NCI-H1694 (cell line): ENCODE measurements at regions not wholly inside any gene's neighbourhood (a gene's known extent, or its start where the extent isn't known, plus 50 kb on each side); places are given as distances from the start of the nearest gene placed in this dataset.
"Not testable (repeated sequence)": the region's sequence is repeated elsewhere in the genome, so short reads cannot be mapped to it uniquely, and the experiment has no call there.

Experiments used
- DNase-seq: peaks from one replicate; lab custom pipeline; 2025; lab: John Stamatoyannopoulos, UW

DNA sequence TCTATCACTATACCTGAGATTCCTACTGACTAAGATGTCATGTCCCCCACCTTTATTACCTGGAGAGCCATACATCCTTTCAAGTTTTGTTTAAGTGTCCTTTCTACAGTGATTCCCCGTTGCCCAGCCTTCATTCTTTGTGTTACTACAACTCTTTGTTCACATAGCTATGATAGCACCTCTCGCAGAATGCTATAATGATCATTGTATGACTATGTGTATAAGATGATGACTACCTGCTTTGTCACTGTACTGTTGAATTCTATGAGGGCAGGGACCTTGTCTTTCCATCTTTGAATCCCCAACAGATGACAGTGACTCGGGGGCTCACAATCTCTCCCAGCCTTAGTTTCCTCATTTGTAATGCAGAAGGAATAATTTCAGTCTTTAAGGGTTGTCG is 361.2 kb downstream of the NPR3 start:
- DNase-seq, result no peak

GRCh38 chr5:33072726-33073125 is 361.6 kb downstream of the NPR3 start:
- no peak for DNase-seq

DNA sequence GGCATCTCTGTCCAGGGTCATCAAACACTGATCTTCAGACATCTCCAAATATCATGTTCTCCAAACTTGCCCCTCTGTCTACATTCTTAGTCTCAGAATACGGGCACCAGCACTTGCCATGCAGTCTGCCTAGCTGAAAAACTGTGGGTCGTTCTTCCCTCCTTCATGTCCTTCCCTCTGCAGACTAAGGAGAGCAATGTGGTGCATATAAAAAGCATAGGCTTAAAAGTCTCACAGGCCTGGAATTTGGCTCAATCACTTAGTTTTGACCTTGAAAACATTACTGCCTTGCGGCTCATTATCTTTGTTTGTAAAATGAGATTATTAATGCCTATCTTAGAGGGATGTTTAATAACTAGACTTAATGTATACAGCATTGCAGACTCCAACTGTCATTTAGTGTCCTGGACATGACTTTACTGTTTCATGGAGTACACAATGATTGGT is 362.8 kb downstream of the NPR3 start:
- DNase-seq, result no peak

- DNase-seq, result no peak
Measured at GRCh38 chr5:33074548-33074947, 363.4 kb downstream of the NPR3 start.

- DNase-seq, result no peak
Measured at GRCh38 chr5:33075731-33076130, 364.6 kb downstream of the NPR3 start.

GRCh38 chr5:33079548-33079947 is 361.2 kb upstream of the TARS1 start:
- DNase-seq, result no peak

DNA sequence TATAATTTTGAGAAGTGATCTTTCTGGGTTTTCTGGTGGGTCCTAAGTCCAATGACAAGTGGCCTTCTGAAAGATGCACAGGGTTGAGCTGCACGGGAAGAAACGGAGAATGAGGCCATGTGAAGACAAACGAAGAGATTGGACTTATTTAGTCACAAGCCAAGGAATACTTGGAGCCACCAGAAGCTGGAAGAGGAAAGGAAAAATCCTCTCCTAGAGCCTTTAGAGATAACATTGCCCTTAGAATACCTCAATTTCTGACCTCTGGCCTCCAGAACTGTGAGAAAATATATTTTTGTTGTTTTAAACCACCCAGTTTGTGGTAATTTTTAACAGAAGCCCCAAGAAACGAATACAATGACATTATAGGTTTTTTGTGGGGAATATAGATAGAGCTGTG is 360.5 kb upstream of the TARS1 start:
- no peak for DNase-seq

DNA sequence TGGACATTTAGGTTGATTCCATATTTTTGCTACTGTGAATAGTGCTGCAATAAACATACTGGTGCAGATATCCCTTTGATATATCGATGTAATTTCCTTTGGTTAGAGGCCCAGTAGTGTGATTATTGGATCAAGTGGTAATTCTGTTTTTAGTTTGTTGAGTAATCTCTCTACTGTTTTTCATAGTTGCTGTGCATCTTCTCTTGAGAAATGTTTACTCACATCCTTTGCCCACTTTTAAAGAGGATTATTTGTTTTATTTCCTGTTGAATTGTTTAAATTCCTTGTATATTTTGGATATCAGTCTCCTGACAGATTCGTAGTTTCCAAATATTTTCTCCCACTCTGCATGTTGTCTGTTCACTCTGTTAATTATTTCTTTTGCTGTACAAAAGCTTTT is 352.6 kb upstream of the TARS1 start:
- DNase-seq, result no peak

GRCh38 chr5:33091571-33092363 is 349.0 kb upstream of the TARS1 start:
- DNase-seq, result no peak

GRCh38 chr5:33092719-33093118 is 348.0 kb upstream of the TARS1 start:
- DNase-seq, result no peak

DNA sequence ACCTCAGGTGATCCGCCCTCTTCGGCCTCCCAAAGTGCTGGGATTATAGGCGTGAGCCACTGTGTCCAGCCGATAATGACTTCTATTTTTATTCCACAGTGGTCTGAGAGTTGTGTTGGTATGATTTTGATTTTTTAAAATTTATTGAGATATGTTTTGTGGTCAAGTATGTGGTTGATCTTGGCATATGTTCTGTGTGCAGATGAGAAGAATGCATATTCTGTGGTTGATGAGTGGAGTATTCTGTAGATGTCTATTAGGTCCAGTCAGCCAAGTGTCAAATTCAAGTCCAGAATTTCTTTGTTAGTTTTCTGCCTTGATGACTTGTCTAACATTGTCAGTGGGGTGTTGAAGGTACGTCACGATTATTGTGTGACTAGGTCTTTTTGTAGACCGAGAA is 338.2 kb upstream of the TARS1 start:
- no peak for DNase-seq

- no peak for DNase-seq
Measured at GRCh38 chr5:33105521-33105941, 335.2 kb upstream of the TARS1 start.

- not testable (repeated sequence) for DNase-seq
Measured at GRCh38 chr5:33110496-33110895, 330.3 kb upstream of the TARS1 start.

GRCh38 chr5:33114361-33114760 is 326.4 kb upstream of the TARS1 start:
- no peak for DNase-seq

DNA sequence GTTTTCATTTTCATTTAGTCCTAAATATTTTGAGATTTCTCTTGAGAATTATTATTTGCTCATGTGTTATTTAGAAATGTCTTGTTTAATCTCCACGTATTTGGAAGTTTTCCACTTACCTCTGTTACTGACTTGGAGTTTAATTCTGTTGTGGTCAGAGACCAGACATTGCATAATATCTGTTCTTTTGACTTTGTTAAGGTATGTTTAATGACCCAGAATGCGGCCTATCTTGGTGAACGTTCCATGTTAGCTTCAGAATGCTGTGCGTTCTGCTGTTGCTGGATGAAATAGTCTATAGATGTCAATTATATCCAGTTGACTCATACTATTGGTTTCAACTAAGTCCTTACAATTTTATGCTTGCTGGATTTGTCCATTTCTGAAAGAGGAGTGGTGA is 325.3 kb upstream of the TARS1 start:
- DNase-seq, result no peak

DNA sequence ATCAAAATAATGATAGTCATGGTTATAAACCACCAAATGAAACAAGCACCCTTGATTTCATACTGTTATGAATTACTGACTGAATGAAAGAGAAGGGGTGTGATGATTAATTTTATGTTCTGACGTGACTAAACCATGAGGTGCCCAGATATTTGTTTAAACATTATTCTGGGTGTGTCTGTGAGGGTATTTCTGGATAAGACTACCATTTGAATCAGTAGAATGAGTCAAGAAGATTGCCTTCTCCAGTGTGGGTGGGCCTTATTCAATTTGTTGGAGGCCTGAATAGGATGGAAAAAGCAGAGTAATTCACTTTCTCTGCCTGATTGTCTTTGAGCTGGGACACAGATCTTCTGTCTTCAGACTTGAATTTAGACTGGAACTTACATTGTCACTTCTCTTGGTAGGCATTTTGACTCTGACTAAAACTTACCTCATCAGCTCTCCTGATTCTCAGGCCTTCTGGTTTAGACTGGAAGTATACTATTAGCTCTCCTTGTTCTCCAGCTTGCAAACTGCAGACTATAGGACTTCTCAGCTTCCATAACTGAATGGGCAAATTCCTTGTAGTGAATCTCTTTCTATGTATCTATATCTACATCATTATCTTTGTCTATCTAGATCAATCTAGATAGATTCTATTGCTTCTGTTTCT is 321.9 kb upstream of the TARS1 start:
- no peak for DNase-seq

- DNase-seq, result no peak
Measured at GRCh38 chr5:33120671-33121070, 320.1 kb upstream of the TARS1 start.

DNA sequence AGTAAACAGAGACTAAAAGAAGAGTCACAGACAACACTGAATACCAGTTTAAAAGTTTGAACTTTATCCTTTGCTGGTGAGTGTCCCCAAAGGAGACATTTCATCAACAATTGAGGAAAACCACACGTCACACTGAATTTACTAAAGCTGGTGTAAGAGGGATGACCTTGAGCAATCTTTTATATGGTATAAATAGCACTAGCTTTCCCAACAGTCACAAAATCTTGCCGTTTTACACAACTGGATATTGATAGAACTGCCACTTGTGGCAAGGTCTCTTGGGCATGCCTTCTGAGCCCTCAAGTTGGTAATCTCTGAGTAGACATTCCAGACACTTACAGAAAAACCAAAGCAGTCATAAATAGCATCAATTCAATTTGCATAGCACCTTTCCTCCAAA is 311.5 kb upstream of the TARS1 start:
- no peak for DNase-seq

DNA sequence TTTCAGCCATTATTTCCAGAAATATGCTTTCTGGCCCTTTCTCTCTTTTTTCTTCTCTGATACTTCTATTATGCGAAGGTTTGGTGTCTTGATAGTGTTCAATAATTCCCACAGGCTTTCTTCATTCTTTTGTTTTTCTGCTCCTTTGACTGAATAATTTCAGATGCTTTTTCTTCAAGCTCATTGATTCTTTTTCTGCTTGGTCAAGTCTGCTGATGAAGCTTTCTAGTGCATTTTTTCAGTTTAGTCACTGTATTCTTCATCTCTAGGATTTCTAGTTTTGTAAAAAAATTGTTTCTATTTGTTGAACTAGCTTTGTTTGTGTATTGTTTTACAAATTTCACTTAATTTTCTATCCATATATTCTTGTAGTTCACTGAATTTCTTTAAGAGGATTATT is 304.0 kb upstream of the TARS1 start:
- DNase-seq, result no peak

DNA sequence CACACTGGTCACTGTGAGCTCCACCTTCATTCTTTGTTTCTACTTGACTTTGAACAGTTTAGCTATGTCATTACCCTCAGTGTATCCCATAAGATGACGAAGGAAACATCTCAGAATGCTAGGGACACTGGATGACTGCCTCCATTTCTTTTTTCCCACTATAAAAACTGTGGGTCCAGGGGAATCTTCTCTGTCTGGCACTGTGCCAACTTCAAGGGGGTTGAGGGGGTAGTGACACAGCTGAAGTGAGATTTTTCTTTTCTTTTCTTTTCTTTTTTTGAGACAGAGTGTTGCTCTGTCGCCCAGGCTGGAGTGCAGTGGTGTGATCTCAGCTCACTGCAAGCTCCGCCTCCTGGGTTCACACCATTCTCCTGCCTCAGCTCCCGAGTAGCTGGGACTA is 302.6 kb upstream of the TARS1 start:
- not testable (repeated sequence) for DNase-seq

DNA sequence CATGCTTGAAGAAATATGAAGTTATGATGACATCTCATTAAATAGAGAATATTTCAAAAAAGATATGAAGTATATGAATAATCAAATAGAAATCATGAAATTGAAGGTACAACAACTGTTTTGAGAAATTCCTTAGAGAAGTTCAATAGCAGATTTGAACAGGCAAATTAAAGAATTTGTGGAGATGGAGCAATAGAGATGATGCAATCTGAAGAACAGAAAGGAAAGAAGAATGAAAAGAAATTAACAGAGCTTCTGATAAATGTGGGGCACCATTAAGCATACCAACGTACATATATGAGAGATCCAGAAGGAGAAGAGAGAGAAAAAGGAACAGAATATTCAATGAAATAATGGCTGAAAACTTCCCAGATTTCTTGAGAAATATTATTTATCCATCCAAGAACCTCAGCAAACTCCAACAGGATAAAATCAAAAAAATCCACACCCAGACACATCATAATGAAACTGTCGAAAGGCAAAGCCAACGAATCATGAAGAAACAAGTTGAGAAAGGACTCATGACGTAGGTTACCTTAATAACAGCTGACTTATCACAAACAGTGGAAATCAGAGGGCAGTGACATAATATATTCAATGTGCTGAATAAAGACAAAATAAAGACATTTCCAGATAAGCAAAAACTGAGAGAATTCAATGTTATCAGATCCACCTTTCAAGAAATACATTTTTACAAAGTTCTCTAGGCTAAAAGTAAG is 297.2 kb upstream of the TARS1 start:
- no peak for DNase-seq

GRCh38 chr5:33146881-33147280 is 293.9 kb upstream of the TARS1 start:
- no peak for DNase-seq

- DNase-seq, result no peak
Measured at GRCh38 chr5:33148076-33148513, 292.7 kb upstream of the TARS1 start.
